ENCODE measurements at regions not wholly inside any gene's neighbourhood (a gene's known extent, or its start where the extent isn't known, plus 50 kb on each side); places are given as distances from the start of the nearest gene placed in this dataset.

GRCh38 chr6:129767776-129768485 is 58.0 kb upstream of the ARHGAP18 start:
- no peak for TF ChIP-seq CTCF (IDR thresholded peaks at IDR 0.05; ENCODE audit: low read depth, low read length)
- no peak for DNase-seq (ENCODE audit: extremely low read depth, low read depth)

- DNase-seq (ENCODE audit: extremely low read depth, low read depth), result no peak
- no peak for TF ChIP-seq CTCF (IDR thresholded peaks at IDR 0.05; ENCODE audit: low read depth, low read length)
Observed at GRCh38 chr6:129766959-129767728, 57.2 kb upstream of the ARHGAP18 start.

GRCh38 chr6:129764761-129765407 is 54.9 kb upstream of the ARHGAP18 start:
- TF ChIP-seq CTCF (IDR thresholded peaks at IDR 0.05; ENCODE audit: low read depth, low read length), result no peak

GRCh38 chr6:129759796-129760605 is 50.0 kb upstream of the ARHGAP18 start:
- TF ChIP-seq CTCF (IDR thresholded peaks at IDR 0.05; ENCODE audit: low read depth, low read length), result no peak
- DNase-seq (ENCODE audit: extremely low read depth, low read depth), result no peak

More at GRCh38 chr6:129764761-129765407, 54.9 kb upstream of the ARHGAP18 start:
- DNase-seq (ENCODE audit: extremely low read depth, low read depth), result no peak

Measured in AG09319 (cell line).